ENCODE measurements at regions not wholly inside any gene's neighbourhood (a gene's known extent, or its start where the extent isn't known, plus 50 kb on each side); places are given as distances from the start of the nearest gene placed in this dataset.

DNA sequence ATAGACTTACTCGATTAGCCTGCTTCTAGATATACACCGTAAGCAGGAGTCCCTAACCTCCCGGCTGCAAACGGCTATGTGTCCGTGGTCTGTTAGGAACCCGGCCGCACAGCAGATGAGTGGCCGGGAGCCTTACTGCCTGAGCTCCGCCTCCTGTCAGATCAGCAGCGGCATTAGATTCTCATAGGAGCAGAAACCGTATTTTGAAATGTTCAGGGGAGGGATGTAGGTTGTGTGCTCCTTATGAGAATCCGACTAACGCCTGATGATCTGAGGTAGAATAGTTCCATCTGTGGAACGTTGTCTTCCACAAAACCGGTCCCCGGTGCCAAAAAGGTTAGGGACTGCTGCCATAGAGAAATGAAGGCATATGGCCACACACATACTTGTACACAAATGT lies 1491.9 kb downstream of the SLITRK5 start:
- no peak overlapping the region for H3K27ac Mint-ChIP-seq (ENCODE audit: unreplicated experiment)
- TF ChIP-seq, protein P1, sequence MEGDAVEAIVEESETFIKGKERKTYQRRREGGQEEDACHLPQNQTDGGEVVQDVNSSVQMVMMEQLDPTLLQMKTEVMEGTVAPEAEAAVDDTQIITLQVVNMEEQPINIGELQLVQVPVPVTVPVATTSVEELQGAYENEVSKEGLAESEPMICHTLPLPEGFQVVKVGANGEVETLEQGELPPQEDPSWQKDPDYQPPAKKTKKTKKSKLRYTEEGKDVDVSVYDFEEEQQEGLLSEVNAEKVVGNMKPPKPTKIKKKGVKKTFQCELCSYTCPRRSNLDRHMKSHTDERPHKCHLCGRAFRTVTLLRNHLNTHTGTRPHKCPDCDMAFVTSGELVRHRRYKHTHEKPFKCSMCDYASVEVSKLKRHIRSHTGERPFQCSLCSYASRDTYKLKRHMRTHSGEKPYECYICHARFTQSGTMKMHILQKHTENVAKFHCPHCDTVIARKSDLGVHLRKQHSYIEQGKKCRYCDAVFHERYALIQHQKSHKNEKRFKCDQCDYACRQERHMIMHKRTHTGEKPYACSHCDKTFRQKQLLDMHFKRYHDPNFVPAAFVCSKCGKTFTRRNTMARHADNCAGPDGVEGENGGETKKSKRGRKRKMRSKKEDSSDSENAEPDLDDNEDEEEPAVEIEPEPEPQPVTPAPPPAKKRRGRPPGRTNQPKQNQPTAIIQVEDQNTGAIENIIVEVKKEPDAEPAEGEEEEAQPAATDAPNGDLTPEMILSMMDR (conservative IDR thresholded peaks at IDR 0.05) = no peak
- no peak overlapping the region for H3K4me3 Mint-ChIP-seq
- H3K9me3 Mint-ChIP-seq = peaks cover 6% of the 10 kb centered on the region
- H3K36me3 Mint-ChIP-seq (ENCODE audit: low read depth) = no peaks in the 10 kb centered on the region
- no peak for DNase-seq (ENCODE audit: low read depth, low spot score)
- no peaks in the 10 kb centered on the region for H3K4me1 Mint-ChIP-seq
- no peaks in the 10 kb centered on the region for H3K27me3 Mint-ChIP-seq (ENCODE audit: low read depth)

DNA sequence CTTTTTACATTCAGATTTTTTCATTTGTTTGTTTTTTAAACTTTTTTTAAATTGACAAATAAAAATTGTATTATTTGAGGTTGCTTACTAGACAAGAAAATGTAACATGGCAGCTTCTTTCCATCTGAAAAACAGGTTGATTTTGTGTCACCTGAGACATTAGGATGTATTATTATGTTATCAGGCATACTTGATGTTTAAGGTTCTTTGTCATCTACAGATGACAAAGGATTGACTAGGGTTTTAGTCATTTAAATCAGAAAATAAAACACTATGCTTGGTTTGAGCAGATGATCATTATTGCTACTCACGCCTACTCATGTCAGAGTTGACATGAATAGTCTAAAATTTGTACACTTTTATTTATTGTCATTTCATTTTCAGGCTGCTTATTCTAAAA lies 1494.5 kb downstream of the SLITRK5 start:
- Mint-ChIP-seq H3K27ac (ENCODE audit: unreplicated experiment) (no peak overlapping the region), H3K27me3 (ENCODE audit: low read depth) (no peaks in the 10 kb centered on the region), H3K4me3 (no peak overlapping the region), H3K9me3 (peaks cover 2% of the 10 kb centered on the region), H3K36me3 (ENCODE audit: low read depth) (no peaks in the 10 kb centered on the region), H3K4me1 (no peaks in the 10 kb centered on the region)
- no peak for DNase-seq (ENCODE audit: low read depth, low spot score)
- TF ChIP-seq, protein P1 (conservative IDR thresholded peaks at IDR 0.05) = no peak

DNA sequence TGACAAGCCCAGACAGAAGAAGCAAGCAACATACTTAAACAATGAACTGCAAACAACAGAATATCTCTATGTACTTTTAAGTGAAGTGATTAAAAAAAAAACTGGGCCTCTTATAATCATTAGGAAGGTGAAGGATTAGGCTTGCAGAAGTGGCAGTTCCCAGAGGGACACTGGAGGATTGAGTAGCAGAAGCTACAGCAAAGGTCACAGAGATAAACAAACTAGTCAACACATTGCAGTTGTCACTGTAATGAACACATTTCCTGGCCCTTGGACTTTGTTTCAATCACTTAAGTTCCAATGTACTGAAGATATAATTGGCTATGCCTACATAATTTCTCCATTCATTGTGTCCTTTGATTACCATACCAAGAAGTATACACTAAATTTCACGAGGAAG lies 1498.8 kb downstream of the SLITRK5 start:
- DNase-seq (ENCODE audit: low read depth, low spot score) = no peak
- Mint-ChIP-seq H3K4me3 (no peak overlapping the region), H3K9me3 (no peaks in the 10 kb centered on the region), H3K4me1 (no peaks in the 10 kb centered on the region), H3K27me3 (ENCODE audit: low read depth) (no peaks in the 10 kb centered on the region), H3K36me3 (ENCODE audit: low read depth) (no peaks in the 10 kb centered on the region), H3K27ac (ENCODE audit: unreplicated experiment) (no peak overlapping the region)
- TF ChIP-seq, protein P1 (conservative IDR thresholded peaks at IDR 0.05) = no peak

DNA sequence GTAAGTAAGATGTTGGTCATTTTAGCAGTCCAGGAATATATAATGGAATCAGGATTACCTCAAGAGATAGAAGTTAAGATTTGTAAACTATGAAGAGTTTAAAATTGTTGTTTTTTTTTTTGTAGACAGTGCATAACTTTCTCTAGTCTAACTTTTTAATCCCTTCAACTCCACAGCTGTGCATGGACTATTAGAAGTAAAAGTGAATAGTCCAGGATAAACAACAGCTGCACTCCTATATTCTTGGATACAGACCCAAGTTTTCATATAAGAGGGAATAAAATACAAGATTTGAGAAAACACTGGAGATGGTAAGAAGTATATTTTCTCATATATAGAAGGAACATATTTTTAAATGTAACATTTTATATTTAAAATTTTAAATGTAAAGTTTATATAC lies 1509.9 kb downstream of the SLITRK5 start:
- Mint-ChIP-seq H3K9me3 (peaks cover 15% of the 10 kb centered on the region), H3K27me3 (ENCODE audit: low read depth) (no peaks in the 10 kb centered on the region), H3K4me3 (no peak overlapping the region), H3K36me3 (ENCODE audit: low read depth) (peaks cover 5% of the 10 kb centered on the region), H3K27ac (ENCODE audit: unreplicated experiment) (no peak overlapping the region), H3K4me1 (no peaks in the 10 kb centered on the region)
- DNase-seq (ENCODE audit: low read depth, low spot score) = no peak
- TF ChIP-seq, protein P1 (conservative IDR thresholded peaks at IDR 0.05) = no peak

DNA sequence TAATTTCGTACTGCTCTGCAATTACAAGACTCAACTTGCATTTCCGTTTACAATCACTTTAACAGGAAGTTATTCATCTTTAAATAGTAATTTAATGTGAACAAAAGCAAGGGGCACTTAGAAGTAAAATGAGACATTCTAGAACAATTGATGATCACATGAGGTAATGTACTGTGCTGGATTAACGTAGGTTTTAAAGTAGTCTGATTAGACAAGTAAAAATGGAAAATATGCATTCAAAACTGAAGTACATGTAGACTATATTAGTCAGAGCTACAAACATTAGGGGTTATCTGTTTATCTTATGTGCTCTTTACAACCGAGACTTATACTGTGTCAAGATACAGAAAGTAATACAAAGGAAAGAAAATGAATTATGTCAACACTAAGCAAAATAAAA lies 1528.0 kb downstream of the SLITRK5 start:
- TF ChIP-seq, protein P1 (conservative IDR thresholded peaks at IDR 0.05) = no peak
- DNase-seq (ENCODE audit: low read depth, low spot score) = no peak
- Mint-ChIP-seq H3K9me3 (peaks cover 7% of the 10 kb centered on the region), H3K27me3 (ENCODE audit: low read depth) (no peaks in the 10 kb centered on the region), H3K27ac (ENCODE audit: unreplicated experiment) (no peak overlapping the region), H3K4me1 (no peaks in the 10 kb centered on the region), H3K4me3 (no peak overlapping the region), H3K36me3 (ENCODE audit: low read depth) (no peaks in the 10 kb centered on the region)

DNA sequence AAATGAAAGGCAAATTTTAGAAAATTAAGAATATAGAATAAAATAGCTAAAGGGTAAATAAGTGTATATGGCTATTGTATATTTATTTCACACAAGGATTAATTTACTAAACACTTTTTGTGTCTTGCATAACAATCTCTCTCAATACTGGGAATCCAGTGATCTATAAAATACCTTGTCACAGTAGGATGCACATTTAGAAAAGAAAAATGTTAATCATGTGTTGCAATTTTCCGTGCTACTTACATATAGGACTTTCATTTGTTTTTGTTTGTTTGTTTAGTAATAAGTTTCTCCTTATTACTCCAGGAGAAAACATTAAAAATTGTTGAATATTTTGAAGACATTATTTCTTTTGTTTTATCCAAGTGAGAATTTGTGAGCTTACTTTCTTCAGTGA lies 1533.3 kb downstream of the SLITRK5 start:
- Mint-ChIP-seq H3K4me1 (no peaks in the 10 kb centered on the region), H3K27ac (ENCODE audit: unreplicated experiment) (no peak overlapping the region), H3K4me3 (no peak overlapping the region), H3K9me3 (no peaks in the 10 kb centered on the region), H3K36me3 (ENCODE audit: low read depth) (no peaks in the 10 kb centered on the region), H3K27me3 (ENCODE audit: low read depth) (no peaks in the 10 kb centered on the region)
- no peak for DNase-seq (ENCODE audit: low read depth, low spot score)
- TF ChIP-seq, protein P1 (conservative IDR thresholded peaks at IDR 0.05) = no peak
